Body of pancreas (tissue), 4 donors: ENCODE measurements at regions not wholly inside any gene's neighbourhood (a gene's known extent, or its start where the extent isn't known, plus 50 kb on each side); places are given as distances from the start of the nearest gene placed in this dataset.

Experiments
- CTCF ChIP-seq, 7 experiments: fragments of 450-650 bp in 4 of 7; fragments of 200-600 bp in 3 of 7; sonication (generic) in 3 of 7; IDR thresholded peaks; one replicate each; pipeline ENCODE4 v1.5.1; 2016 to 2019; ENCODE audit warnings: antibody characterized with exemption in 7 of 7
- POLR2A ChIP-seq, 3 donors: fragments of 450-650 bp; IDR thresholded peaks; one replicate each; pipeline ENCODE4 v1.6.1; 2016; ENCODE audit warnings: antibody characterized with exemption in 3 of 3, mild to moderate bottlenecking in 2 of 3

- TF ChIP-seq CTCF (IDR thresholded peaks at IDR 0.05) = no peak
- TF ChIP-seq POLR2A (IDR thresholded peaks at IDR 0.05) = no peak
Measured at GRCh38 chr2:146659976-146660375, 1184.9 kb upstream of the ACVR2A start.
